HG03108 (cell line): ENCODE measurements at regions not wholly inside any gene's neighbourhood (a gene's known extent, or its start where the extent isn't known, plus 50 kb on each side); places are given as distances from the start of the nearest gene placed in this dataset.
"Not testable (repeated sequence)": the region's sequence is repeated elsewhere in the genome, so short reads cannot be mapped to it uniquely, and the experiment has no call there.

Source experiments
- ATAC-seq: cut with Tn5 transposase; IDR thresholded peaks from one replicate; pipeline ENCODE4 v1.9.1; 2021; ENCODE audit warnings: moderate library complexity; ENCODE audit not compliant: unreplicated experiment

GRCh38 chr9:102032614-102033013, 294.2 kb upstream of the GRIN3A start:
- no peak for ATAC-seq

GRCh38 chr9:102000956-102001355, 262.5 kb upstream of the GRIN3A start:
- ATAC-seq: no peak

GRCh38 chr9:101999441-101999840, 261.0 kb upstream of the GRIN3A start:
- no peak for ATAC-seq

DNA sequence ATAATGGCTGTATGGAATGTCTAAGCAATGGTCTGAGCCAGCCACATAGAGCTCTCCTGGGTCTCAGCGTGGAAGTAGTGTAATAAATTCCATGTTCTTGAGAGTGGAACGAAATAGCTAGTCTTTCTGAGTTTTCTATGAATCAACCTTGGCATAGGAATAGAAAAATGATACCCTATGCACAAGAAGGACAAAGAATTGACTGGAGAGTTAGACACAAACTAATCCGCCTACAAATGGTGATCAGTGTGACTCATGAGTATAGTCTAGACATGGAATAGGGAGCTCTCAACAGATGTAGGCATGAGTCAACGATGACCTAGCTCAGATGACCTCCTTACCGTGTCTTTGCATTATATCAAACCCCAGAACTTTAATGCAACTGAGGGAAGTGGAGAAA, 256.8 kb upstream of the GRIN3A start:
- ATAC-seq: no peak

- ATAC-seq: no peak
These were observed 255.3 kb upstream of the GRIN3A start for GRCh38 chr9:101993771-101994170.

DNA sequence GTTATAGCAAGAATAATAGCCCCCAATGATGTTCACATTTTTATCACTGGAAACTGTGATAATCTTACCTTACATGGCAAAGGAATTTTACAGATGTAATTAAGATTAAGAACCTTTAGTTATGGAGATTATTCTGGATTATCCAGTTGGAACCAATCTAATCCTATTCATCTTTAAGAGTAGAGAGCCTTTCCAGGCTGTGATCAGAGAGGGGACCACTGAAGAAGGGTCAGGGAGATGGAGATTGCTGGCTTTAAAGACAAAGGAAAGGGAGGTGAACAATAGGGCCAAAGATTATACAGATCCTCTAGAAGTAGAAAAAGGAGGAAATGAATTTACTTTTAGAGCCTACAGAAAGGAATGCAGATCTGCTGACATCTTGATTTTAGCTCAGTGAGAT, 253.5 kb upstream of the GRIN3A start:
- no peak for ATAC-seq

DNA sequence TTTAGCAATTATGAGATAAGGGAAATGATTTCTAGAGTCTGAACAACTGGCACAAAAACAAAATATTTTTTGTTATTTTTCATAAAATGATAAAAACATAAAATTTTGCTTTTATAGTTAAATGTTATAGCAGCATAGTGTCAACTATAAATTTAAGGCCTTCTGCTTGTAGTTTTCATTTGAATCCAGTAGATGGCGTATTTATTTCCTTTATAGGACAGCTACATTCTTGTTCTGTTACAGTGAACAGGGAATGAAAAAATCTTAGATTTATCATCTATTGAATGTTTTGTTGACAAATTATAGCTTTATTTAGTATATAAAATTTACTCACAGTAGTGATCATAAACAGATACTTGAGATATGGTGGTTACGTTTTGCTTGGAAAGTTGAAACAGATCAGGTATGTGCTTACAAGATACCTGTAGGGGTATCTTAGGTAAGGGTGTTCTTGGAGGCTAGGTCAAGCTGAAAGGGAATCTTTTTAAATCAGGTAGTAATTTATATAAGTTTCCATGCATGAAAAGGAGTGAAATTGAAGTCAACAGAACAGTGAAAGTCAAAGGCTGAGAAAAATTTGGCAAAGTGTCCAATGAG, 239.3 kb upstream of the GRIN3A start:
- ATAC-seq: peak; percentile 84

GRCh38 chr9:101970609-101971008, 232.2 kb upstream of the GRIN3A start:
- ATAC-seq: no peak

- ATAC-seq: no peak
These were observed 229.9 kb upstream of the GRIN3A start for GRCh38 chr9:101968392-101968791.

- ATAC-seq: no peak
These were observed 228.2 kb upstream of the GRIN3A start for GRCh38 chr9:101966691-101967090.

- ATAC-seq: no peak
These were observed 219.3 kb upstream of the GRIN3A start for GRCh38 chr9:101957705-101958104.

- ATAC-seq: no peak
These were observed 213.2 kb upstream of the GRIN3A start for GRCh38 chr9:101951598-101951997.

DNA sequence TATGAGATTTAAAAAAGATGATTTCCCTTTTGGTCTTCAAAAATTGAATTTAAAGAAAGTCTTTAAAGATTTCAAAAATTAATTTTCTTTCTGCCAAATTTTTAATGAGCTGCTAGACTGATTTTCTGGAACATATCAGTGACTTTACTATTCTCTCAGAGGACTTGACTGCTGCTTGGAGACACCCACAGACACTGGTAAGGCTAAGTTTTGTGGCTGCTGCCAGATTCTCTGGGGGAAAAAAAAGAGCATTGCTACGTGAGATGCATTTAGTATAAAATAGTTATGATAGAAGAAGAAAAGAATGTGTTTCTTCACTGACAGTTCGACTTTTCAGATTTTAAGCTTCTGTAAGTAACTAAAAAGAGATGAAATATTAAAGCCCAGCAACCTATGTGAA, 193.3 kb upstream of the GRIN3A start:
- ATAC-seq: no peak

DNA sequence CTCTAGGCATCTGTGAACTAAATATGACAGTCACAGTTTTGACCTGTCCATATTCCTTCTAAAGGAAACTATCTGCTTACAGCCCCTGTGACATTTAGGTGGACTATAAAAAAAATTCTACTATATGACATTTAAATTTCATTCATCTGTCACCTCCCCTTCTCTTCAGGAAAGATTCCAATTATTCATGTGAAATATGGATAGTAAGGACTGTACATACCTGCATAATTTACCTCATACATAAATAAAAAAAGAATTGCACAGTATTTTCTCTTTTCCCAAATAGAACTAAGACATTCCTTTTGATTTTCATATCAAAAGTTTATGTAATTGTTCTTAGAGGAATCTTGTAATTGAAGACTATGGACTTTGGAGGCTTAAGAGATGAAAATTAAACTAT, 192.3 kb upstream of the GRIN3A start:
- no peak for ATAC-seq

DNA sequence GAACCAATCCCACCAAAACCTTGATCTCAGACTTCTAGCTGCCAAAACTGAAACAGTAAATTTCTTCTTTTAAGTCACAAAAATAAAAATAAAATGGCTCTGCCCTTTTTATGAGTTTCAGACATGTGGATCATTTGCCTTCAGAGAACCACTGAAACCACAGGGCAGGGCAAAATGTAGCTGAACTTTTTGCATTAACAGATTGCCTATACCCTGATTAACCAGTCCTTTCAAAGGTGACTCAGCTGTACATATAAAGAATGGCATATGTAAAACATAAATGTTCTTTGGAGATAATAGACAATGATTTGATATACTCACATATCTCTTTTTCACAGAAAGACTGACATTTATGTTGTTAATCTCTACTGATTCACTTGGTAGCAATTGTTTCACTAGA, 187.1 kb upstream of the GRIN3A start:
- ATAC-seq: no peak

DNA sequence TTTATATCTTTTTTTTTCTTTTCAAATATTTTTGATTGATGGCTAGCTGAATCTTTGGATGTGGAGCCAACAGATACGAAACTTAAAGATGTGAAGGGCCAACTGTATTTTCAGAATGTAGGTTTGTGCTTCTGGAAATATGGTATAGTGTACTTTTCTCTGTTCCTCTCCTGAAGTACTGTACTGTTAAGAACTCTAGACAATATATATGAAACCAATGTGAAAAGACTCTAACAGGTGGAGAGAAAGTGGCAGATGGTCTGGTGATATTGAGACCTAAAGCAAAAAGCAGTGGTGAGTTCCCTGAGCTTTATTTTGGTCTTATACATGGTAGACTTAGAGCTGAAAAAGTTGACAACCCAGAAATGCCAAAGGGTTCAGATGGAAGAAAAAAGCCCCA, 185.0 kb upstream of the GRIN3A start:
- no peak for ATAC-seq

DNA sequence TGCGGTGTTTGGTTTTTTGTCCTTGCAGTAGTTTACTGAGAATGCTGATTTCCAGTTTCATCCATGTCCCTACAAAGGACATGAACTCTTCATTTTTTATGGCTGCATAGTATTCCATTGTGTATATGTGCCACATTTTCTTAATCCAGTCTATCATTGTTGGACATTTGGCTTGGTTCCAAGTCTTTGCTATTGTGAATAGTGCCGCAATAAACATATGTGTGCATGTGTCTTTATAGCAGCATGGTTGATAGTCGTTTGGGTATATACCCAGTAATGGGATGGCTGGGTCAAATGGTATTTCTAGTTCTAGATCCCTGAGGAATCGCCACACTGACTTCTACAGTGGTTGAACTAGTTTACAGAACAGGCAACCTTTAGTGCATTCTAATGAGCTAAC, 178.5 kb upstream of the GRIN3A start:
- not testable (repeated sequence) for ATAC-seq

DNA sequence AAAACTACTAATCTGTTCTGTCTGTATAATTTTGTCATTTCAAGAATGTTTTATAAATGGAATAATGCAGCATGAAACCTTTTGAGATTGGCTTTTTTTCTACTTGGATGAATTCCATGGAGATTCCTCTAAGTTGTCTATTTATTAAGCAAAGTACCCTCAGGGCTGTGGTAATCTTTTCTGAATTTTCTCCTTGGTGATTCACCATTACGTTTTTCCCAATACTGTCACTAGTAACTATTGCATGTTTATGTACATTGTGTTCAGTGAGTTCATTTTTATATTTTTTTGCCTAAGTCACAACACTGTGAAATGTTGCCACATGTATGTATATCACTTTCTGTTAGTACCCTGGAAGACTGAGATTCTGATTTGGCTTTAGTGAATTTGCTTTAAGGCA, 177.0 kb upstream of the GRIN3A start:
- no peak for ATAC-seq

GRCh38 chr9:101912698-101913097, 174.3 kb upstream of the GRIN3A start:
- ATAC-seq: no peak

DNA sequence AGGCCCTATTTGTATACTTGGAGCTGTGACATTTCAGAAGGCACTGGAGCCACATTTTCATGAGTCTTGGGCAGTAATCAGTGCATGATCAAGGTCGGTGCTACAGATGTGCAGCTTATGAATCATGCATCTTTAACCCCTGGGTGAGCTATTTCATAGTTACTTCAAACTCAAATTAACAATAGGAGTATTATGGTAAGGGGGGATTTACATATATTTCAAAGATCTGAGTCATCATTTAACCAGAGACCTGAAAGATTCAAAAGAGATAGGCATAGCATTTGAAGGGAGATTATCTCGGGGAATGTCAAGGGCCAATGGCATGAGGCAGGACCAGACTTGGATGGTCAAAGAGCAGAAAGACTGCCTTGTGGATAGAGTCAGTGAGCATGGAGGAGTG, 169.0 kb upstream of the GRIN3A start:
- ATAC-seq: no peak

- ATAC-seq: no peak
These were observed 166.4 kb upstream of the GRIN3A start for GRCh38 chr9:101904845-101905244.

- ATAC-seq: no peak
These were observed 163.6 kb upstream of the GRIN3A start for GRCh38 chr9:101902051-101902450.

DNA sequence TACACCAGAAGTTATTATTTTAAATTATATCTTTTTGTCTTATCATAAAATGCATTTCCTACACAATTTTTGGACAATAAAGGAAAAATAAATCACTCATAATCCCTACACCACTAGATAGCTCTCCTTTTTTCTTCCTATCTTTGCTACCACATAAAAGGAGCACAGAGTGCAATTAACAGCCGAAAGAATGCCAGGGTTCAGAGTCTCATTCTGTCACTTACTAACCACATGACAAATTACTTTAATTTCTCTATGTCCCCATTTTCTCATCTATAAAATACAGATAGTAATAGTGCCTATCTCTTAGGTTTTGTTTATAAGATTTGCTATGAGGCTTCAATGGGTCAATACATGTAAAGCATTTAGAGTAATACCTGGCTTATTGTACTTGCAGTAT, 158.7 kb upstream of the GRIN3A start:
- ATAC-seq: no peak
